Endothelial cell of umbilical vein (primary cell): ENCODE measurements at regions not wholly inside any gene's neighbourhood (a gene's known extent, or its start where the extent isn't known, plus 50 kb on each side); places are given as distances from the start of the nearest gene placed in this dataset.

Experiments used
- POLR2A ChIP-seq: IDR thresholded peaks from 2 replicates; pipeline ENCODE4 v1.6.1; 2012; ENCODE audit warnings: low read depth, mild to moderate bottlenecking, control low read depth, low read length
- POLR2AphosphoS5 ChIP-seq: IDR thresholded peaks from 2 replicates; pipeline ENCODE4 v1.6.1; 2012; ENCODE audit warnings: low read depth, mild to moderate bottlenecking, control low read depth, low read length, moderate library complexity; ENCODE audit not compliant: insufficient read depth
- TF ChIP-seq, protein P1 (sequence below), 2 donors: IDR thresholded peaks; 1 replicate in 1 of 2; 2 replicates in 1 of 2; pipeline ENCODE4 v1.5.1; 2011; ENCODE audit warnings: low read length in 2 of 2, mild to moderate bottlenecking in 2 of 2, moderate library complexity in 2 of 2, control low read depth in 1 of 2, inconsistent platforms in 1 of 2, low read depth in 1 of 2; ENCODE audit not compliant: insufficient read depth in 1 of 2; ENCODE audit errors: extremely low read depth in 1 of 2
- TF ChIP-seq, protein P2 (sequence below): IDR thresholded peaks from 2 replicates; pipeline ENCODE4 v1.6.1; 2011; ENCODE audit not compliant: insufficient read depth, insufficient read length

DNA sequence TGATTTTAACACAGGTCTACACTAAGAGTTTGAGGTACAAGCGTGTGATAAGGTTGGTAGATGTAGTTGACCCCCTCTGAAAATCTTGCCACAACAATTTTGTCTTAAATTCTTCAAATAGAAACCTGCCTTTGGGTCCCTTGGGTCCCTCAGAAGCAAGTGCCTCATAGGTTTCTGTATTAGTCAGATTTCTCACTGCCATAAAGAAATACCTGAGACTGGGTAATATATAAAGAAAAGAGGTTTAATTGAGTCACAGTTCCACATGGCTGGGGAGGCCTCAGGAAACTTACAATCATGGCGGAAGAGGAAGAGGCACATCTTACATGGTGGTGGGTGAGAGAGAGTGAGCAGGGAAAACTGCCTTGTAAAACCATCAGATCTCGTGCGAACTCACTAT is 301.2 kb downstream of the MAP2K6 start:
- TF ChIP-seq POLR2A: no peak
- TF ChIP-seq, protein P1, sequence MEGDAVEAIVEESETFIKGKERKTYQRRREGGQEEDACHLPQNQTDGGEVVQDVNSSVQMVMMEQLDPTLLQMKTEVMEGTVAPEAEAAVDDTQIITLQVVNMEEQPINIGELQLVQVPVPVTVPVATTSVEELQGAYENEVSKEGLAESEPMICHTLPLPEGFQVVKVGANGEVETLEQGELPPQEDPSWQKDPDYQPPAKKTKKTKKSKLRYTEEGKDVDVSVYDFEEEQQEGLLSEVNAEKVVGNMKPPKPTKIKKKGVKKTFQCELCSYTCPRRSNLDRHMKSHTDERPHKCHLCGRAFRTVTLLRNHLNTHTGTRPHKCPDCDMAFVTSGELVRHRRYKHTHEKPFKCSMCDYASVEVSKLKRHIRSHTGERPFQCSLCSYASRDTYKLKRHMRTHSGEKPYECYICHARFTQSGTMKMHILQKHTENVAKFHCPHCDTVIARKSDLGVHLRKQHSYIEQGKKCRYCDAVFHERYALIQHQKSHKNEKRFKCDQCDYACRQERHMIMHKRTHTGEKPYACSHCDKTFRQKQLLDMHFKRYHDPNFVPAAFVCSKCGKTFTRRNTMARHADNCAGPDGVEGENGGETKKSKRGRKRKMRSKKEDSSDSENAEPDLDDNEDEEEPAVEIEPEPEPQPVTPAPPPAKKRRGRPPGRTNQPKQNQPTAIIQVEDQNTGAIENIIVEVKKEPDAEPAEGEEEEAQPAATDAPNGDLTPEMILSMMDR (IDR thresholded peaks at IDR 0.05; ENCODE audit: extremely low read depth in 1 of 2, insufficient read depth in 1 of 2, low read depth in 1 of 2, low read length in 2 of 2): no peak
- TF ChIP-seq POLR2AphosphoS5: no peak
- TF ChIP-seq, protein P2, sequence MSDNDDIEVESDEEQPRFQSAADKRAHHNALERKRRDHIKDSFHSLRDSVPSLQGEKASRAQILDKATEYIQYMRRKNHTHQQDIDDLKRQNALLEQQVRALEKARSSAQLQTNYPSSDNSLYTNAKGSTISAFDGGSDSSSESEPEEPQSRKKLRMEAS: no peak
